IPS-NIHi7 (cell line): ENCODE measurements at regions not wholly inside any gene's neighbourhood (a gene's known extent, or its start where the extent isn't known, plus 50 kb on each side); places are given as distances from the start of the nearest gene placed in this dataset.
"Not testable (repeated sequence)": the region's sequence is repeated elsewhere in the genome, so short reads cannot be mapped to it uniquely, and the experiment has no call there.

Source experiments
- DNase-seq: peaks from one replicate; pipeline ENCODE4 v3.0.0; 2012; ENCODE audit warnings: mixed read lengths; ENCODE audit errors: extremely low spot score

DNA sequence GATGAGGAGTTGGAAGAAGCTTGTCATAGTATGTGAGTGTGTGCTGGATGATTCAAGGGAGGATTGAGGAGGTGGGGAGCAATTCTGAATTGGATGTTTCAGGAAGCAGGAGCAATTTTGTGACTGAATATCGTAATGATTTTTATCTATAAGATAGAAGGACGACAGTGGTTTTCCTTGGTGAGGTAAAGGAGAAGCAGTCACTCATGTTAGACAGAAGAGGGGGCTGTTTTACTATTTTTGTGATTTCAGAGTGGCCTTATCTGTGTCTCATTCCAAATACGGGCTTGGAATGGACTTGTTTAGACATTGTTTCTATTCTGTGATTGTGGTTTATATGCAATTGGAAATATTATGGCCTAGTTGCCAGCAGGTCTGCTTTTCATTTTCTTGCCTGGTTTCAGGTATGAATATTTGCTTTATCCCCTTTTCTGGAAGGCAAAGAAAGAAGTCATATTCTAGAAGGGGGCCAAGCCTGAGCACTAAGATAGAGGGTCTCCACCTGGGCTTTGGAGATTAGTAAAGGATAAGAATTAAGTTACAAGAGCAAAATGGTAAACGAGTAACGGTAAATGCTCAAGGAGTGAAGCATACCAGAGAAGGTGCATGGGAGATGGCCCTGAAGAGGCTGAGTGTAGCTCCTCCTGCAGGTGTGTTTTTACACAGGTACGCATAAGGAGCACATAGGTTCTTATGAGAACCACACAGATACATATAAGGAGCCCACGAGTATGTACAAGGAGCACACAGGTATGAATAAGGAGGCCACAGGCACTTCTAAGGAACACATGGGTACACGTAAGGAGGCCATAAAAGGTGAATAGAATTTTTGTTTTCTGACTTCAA lies 124.6 kb upstream of the KCNAB1 start:
- DNase-seq = peak; percentile 52

DNA sequence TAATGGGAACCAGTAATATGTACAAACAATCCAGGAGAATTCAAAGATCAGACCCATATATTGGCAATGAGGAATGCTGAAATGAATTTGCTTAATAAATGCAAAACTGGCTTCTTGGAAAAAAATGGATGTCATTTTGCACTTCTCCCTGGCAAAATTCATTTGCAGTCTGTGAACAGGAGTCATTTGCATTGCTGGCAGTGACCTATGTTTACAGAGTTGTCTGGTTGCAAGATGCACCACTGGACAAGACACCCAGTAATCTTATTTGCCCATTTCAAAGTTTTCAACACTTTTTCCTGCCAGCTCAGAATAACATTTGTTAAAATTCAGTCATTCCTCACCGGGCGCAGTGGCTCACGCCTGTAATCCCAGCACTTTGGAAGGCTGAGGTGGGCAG lies 123.5 kb upstream of the KCNAB1 start:
- DNase-seq = no peak

- DNase-seq = not testable (repeated sequence)
These were observed 122.2 kb upstream of the KCNAB1 start for GRCh38 chr3:155998173-155998572.

DNA sequence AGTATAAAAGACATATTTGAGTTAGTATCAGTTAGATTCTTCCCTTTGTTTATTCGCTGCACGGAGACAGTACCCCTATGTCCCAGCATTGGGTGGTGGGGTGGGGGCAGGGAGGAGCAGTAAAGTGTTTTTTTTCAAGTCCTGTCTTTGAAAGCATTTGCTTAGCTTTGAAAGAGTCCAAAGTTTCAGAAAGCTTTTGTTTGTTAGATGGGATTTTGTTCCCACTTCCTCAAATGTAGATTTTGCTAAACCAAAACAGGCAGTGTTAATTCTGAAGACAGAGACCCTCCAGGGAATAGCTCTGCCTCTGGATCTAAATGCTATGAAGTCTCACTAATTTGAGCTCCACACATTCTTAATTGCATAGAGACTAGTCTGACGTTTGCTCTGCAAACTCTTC lies 114.6 kb upstream of the KCNAB1 start:
- no peak for DNase-seq

GRCh38 chr3:156010829-156011228 lies 109.5 kb upstream of the KCNAB1 start:
- DNase-seq = peak; percentile 47

- no peak for DNase-seq
These were observed 105.9 kb upstream of the KCNAB1 start for GRCh38 chr3:156014489-156014888.

GRCh38 chr3:156016902-156017301 lies 103.5 kb upstream of the KCNAB1 start:
- no peak for DNase-seq

- DNase-seq = no peak
These were observed 102.9 kb upstream of the KCNAB1 start for GRCh38 chr3:156017352-156018030.

DNA sequence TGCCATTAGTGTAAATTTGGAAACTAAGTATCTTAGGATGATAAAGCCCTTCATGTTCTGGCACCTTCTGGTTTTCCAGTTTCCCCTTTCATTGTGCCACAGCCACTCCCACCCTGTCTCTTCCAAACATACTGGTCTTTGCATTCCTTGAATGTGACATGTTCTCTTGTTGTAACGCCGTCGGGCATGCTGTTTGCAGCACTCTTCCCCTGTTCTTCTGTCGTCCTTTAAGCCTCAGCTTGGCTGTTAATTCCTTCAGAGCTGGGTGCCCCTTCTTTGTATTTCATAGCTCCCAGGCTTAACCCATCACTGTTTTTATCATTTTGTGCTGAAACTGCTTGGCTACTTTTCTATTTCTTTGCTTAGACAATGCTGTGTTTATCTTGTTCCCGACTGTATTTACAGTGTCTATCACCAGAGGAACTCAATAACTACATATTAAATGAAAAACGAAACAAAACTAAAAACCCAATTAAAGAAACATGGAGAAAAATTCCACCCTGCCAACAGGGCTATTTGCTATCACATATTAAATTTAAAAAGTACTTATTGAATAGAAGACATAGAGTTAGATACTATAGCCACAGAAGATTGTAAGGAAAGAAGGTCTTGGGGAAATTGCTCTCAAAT lies 95.4 kb upstream of the KCNAB1 start:
- DNase-seq = peak; percentile 51

GRCh38 chr3:156029208-156029607 lies 91.2 kb upstream of the KCNAB1 start:
- no peak for DNase-seq

GRCh38 chr3:156030723-156031122 lies 89.7 kb upstream of the KCNAB1 start:
- DNase-seq = no peak

DNA sequence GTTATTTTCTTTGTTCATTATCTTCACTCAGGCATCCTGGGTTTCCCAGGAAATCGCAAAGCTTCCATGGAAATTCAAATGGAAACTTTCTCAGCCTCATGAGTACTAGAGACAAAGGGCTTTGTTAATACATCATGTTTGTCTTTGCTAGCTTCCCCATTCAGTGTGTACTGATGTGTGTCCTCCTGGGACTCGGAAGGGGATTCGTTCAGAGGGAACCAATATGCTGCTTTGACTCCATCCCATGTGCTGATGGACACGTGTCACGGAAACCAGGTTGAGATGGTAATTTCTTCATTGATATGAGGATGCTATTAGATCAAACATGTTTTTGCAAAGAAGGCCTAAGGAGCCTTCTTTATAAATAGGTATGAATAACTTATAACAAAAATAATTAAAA lies 87.0 kb upstream of the KCNAB1 start:
- no peak for DNase-seq

DNA sequence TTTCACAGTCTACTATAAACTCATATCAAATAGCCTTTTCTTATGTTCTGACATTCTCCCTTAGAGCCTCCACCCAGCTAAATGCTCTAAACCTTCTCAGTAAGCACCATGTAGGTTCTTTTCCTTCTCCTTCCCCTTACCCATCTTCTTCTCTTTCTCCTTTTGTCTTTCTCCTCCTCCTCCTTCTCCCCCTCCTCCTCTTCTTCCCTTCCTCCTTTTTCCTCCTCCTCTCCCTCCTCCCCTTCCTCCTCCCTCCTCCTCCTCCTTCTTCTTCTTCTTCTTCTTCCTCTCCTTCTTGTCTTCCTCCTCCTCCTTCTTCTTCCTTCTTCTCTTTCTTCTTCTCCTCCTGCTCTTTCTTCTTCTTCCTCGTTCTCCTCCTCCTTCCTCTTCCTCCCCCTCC lies 85.2 kb upstream of the KCNAB1 start:
- no peak for DNase-seq

- DNase-seq = no peak
These were observed 83.9 kb upstream of the KCNAB1 start for GRCh38 chr3:156036258-156037053.

- DNase-seq = no peak
These were observed 83.0 kb upstream of the KCNAB1 start for GRCh38 chr3:156037356-156037755.

- no peak for DNase-seq
These were observed 81.5 kb upstream of the KCNAB1 start for GRCh38 chr3:156038869-156039268.

DNA sequence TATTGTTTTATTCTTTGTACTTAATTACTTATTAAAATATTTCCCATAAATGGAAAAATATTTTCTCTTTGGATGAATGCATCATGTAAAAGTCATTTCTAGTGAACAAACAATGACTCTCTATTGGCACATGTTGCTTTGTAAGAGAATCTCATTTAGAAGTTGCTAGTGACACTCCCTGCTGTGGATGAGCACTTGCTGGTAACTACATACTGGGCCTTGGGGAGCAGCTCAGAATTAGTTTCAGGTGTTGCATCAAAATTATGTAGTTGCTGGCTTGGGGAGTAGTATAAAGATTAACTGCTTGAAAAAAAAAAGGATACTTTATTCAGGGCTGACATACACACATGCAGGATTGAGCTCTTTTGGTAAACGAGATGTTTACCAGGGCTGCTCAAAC lies 80.3 kb upstream of the KCNAB1 start:
- no peak for DNase-seq

DNA sequence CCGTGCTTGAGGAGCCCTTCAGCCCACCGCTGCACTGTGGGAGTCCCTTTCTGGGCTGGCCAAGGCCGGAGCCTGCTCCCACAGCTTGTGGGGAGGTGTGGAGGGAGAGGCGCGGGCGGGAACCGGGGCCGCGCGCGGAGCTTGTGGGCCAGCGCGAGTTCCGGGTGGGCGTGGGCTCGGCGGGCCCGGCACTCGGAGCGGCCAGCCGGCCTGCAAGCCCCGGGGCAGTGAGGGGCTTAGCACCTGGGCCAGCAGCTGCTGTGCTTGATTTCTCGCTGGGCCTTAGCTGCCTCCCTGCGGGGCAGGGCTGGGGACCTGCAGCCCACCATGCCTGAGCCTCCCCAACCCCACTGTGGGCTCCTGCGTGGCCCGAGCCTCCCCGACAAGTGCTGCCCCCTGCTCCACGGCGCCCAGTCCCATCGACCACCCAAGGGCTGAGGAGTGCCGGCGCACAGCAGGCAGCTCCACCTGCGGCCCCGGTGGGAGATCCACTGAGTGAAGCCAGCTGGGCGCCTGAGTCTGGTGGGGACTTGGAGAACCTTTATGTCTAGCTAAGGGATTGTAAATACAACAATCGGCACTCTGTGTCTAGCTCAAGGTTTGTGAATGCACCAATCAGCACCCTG lies 79.0 kb upstream of the KCNAB1 start:
- DNase-seq = not testable (repeated sequence)

DNA sequence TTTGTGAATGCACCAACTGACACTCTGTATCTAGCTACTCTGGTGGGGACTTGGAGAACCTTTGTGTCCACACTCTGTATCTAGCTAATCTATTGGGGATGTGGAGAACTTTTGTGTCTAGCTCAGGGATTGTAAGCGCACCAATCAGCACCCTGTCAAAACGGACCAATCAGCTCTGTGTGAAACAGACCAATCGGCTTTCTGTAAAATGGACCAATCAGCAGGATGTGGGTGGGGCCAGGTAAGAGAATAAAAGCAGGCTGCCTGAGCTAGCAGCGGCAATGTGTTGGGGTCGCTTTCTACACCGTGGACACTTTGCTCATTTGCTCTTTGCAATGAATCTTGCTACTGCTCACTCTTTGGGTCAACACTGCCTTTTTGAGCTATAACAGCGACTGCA lies 78.5 kb upstream of the KCNAB1 start:
- DNase-seq = not testable (repeated sequence)

DNA sequence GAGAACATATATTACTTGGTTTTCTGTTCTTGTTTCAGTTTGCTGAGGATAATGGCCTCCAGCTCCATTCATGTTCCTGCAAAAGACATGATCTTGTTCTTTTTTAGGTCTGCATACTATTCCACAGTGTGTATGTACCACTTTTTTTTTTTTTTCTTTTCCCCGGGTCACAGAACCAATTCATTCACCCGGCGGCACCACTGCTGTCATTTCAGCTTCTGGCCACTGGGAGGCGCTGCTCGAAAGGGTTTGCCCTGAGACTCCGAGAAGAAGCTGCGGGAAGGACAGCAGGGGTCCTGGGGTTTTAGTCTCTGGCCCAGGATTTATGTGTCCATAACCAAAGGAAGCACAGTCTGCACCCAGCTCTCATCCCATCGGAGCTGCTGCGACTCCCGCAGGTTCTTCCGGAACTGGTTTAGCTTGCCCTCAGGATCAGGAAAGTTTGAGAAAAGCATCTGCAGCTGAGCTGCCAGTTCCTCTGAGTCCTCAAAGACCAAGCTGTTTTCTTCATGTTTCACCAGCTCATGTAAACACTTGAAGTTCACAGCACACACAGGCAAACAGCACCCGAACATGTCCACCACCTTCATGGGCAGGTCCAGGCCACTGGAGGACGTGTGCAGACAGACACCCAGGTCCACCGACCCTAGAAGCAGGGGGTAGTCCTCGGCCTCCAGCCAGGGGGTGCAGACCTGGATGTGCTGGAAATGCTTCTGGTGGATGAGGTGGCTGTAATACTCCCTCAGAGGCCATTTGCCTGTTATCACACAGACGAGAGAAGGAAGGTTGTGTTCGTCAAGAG lies 76.3 kb upstream of the KCNAB1 start:
- DNase-seq = peak; percentile 21

DNA sequence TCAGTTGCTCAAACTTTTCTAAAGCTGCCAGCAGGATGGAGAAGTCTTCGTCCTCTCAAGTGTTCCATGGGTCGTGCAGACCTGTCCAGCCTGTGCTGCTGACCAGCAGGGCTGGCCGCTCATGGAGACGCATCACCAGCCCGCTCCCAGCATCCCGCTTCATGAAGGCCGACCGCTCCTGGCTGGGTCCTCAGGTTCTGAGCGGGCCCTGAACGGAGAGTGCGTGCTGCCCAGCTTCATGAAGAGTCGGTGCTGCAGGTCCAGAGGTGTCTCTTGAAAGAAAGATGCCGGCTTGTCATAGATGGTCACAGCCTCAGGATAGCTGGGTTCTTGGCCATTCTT lies 75.8 kb upstream of the KCNAB1 start:
- DNase-seq = no peak
